NCI-H345 treated with DMSO at 0.1 percent for 48 hours (cell line): ENCODE measurements at regions not wholly inside any gene's neighbourhood (a gene's known extent, or its start where the extent isn't known, plus 50 kb on each side); places are given as distances from the start of the nearest gene placed in this dataset.

ENCODE experiments used
- DNase-seq: peaks from one replicate; lab custom pipeline; 2025; ENCODE audit not compliant: unreplicated experiment; lab: John Stamatoyannopoulos, UW

- DNase-seq: no peak
Observed at GRCh38 chr7:131010717-131011431, 276.9 kb upstream of the KLF14 start.

GRCh38 chr7:131011432-131011742 lies 277.4 kb upstream of the KLF14 start:
- DNase-seq: no peak

- DNase-seq: no peak
Observed at GRCh38 chr7:131011976-131012375, 278.0 kb upstream of the KLF14 start.

- no peak for DNase-seq
Observed at GRCh38 chr7:131012477-131013031, 278.5 kb upstream of the KLF14 start.

GRCh38 chr7:131013716-131014115 lies 279.7 kb upstream of the KLF14 start:
- no peak for DNase-seq

- DNase-seq: no peak
Observed at GRCh38 chr7:131014906-131015656, 281.1 kb upstream of the KLF14 start.

GRCh38 chr7:131015657-131015958 lies 281.6 kb upstream of the KLF14 start:
- DNase-seq: no peak

- DNase-seq: no peak
Observed at GRCh38 chr7:131016230-131016629, 282.2 kb upstream of the KLF14 start.

- DNase-seq: no peak
Observed at GRCh38 chr7:131019351-131019750, 285.3 kb upstream of the KLF14 start.

GRCh38 chr7:131020759-131021261 lies 286.8 kb upstream of the KLF14 start:
- no peak for DNase-seq

GRCh38 chr7:131021460-131021859 lies 287.5 kb upstream of the KLF14 start:
- no peak for DNase-seq

GRCh38 chr7:131021902-131022301 lies 287.9 kb upstream of the KLF14 start:
- no peak for DNase-seq

- no peak for DNase-seq
Observed at GRCh38 chr7:131026297-131027000, 292.4 kb upstream of the KLF14 start.

GRCh38 chr7:131027287-131027773 lies 293.3 kb upstream of the KLF14 start:
- DNase-seq: no peak

GRCh38 chr7:131028295-131028694 lies 294.3 kb upstream of the KLF14 start:
- DNase-seq: no peak

- no peak for DNase-seq
Observed at GRCh38 chr7:131029002-131029401, 295.0 kb upstream of the KLF14 start.

- no peak for DNase-seq
Observed at GRCh38 chr7:131031099-131031868, 296.4 kb upstream of the MKLN1 start.

- no peak for DNase-seq
Observed at GRCh38 chr7:131032786-131033185, 294.9 kb upstream of the MKLN1 start.

GRCh38 chr7:131034166-131034881 lies 293.4 kb upstream of the MKLN1 start:
- DNase-seq: no peak

- DNase-seq: no peak
Observed at GRCh38 chr7:131035088-131035770, 292.4 kb upstream of the MKLN1 start.
